GM23338 (cell line): ENCODE measurements at regions not wholly inside any gene's neighbourhood (a gene's known extent, or its start where the extent isn't known, plus 50 kb on each side); places are given as distances from the start of the nearest gene placed in this dataset.

Experiments
- ATAC-seq: fragments of 200-7000 bp; cut with Tn5 transposase; 3 replicates; pipeline ENCODE4 v1.9.1; 2020
- DNase-seq: peaks from one replicate; pipeline ENCODE4 v3.0.0-alpha.2; 2015; ENCODE audit warnings: low spot score
- H2AFZ ChIP-seq: fragments of 200-600 bp; sonication (generic); 2 replicates; pipeline ENCODE4 v1.8.0; 2016; ENCODE audit warnings: antibody characterized with exemption, mild to moderate bottlenecking, moderate library complexity
- H3F3A ChIP-seq: fragments of 200-600 bp; sonication (generic); replicated peaks from 2 replicates; pipeline ENCODE4 v1.8.0; 2017; ENCODE audit warnings: antibody characterized with exemption, mixed run types, low read depth
- H3K27ac ChIP-seq: fragments of 200-600 bp; sonication (generic); 2 replicates; pipeline ENCODE4 v1.6.1; 2016; ENCODE audit warnings: low read depth
- H3K27me3 ChIP-seq: fragments of 200-600 bp; sonication (generic); 2 replicates; pipeline ENCODE4 v1.8.0; 2016; ENCODE audit warnings: mild to moderate bottlenecking, mixed run types, moderate library complexity; ENCODE audit not compliant: insufficient read depth
- H3K36me3 ChIP-seq: fragments of 200-600 bp; sonication (generic); 2 replicates; pipeline ENCODE4 v1.8.0; 2016; ENCODE audit warnings: mild to moderate bottlenecking; ENCODE audit not compliant: insufficient read depth
- H3K4me1 ChIP-seq: fragments of 200-600 bp; sonication (generic); 2 replicates; pipeline ENCODE4 v1.8.0; 2016; ENCODE audit warnings: mild to moderate bottlenecking, moderate library complexity; ENCODE audit not compliant: insufficient read depth
- H3K4me2 ChIP-seq: fragments of 200-600 bp; sonication (generic); 2 replicates; pipeline ENCODE4 v1.7.1; 2017; ENCODE audit warnings: mixed run types
- H3K4me3 ChIP-seq: fragments of 200-600 bp; sonication (generic); 2 replicates; pipeline ENCODE4 v1.6.1; 2016; ENCODE audit warnings: mixed run types
- H3K79me2 ChIP-seq: fragments of 200-600 bp; sonication (generic); replicated peaks from 2 replicates; pipeline ENCODE4 v1.8.0; 2017; ENCODE audit warnings: mild to moderate bottlenecking; ENCODE audit not compliant: insufficient read depth
- H3K9me2 ChIP-seq: fragments of 200-600 bp; sonication (generic); 2 replicates; pipeline ENCODE4 v1.8.0; 2017; ENCODE audit not compliant: insufficient read depth
- H4K20me1 ChIP-seq: fragments of 200-600 bp; sonication (generic); replicated peaks from 2 replicates; pipeline ENCODE4 v1.8.0; 2017; ENCODE audit warnings: mild to moderate bottlenecking; ENCODE audit not compliant: insufficient read depth
- H3K27ac Mint-ChIP-seq: 2 replicates; pipeline ENCODE4 v1.8.0; 2020; ENCODE audit warnings: inconsistent platforms, mild to moderate bottlenecking, moderate library complexity, mixed read lengths
- H3K27me3 Mint-ChIP-seq: 3 replicates; pipeline ENCODE4 v1.8.0; 2022; ENCODE audit warnings: low read depth, mild to moderate bottlenecking, moderate library complexity, mixed read lengths, inconsistent platforms; ENCODE audit not compliant: insufficient read depth, poor library complexity
- H3K36me3 Mint-ChIP-seq: 3 replicates; pipeline ENCODE4 v1.8.0; 2021; ENCODE audit warnings: low read depth, mild to moderate bottlenecking, inconsistent platforms, moderate library complexity, mixed read lengths
- H3K4me1 Mint-ChIP-seq: 3 replicates; pipeline ENCODE4 v1.8.0; 2020; ENCODE audit warnings: mild to moderate bottlenecking, inconsistent platforms, mixed read lengths
- H3K4me3 Mint-ChIP-seq: 3 replicates; pipeline ENCODE4 v1.8.0; 2021; ENCODE audit warnings: moderate library complexity, mild to moderate bottlenecking, inconsistent platforms, mixed read lengths
- H3K9me3 Mint-ChIP-seq: 3 replicates; pipeline ENCODE4 v1.8.0; 2020; ENCODE audit warnings: moderate library complexity, mild to moderate bottlenecking, inconsistent platforms, mixed read lengths
- CREB1 ChIP-seq: fragments of 250-450 bp; sonication (Bioruptor Pico); IDR thresholded peaks from 2 replicates; pipeline ENCODE4 v1.5.0; 2020; ENCODE audit warnings: low read depth, mild to moderate bottlenecking, moderate library complexity
- EZH2 ChIP-seq: fragments of 200-600 bp; sonication (generic); IDR thresholded peaks from one replicate; pipeline ENCODE4 v1.8.0; 2017; ENCODE audit warnings: antibody characterized with exemption, mild to moderate bottlenecking, low read depth; ENCODE audit not compliant: unreplicated experiment
- EZH2phosphoT487 ChIP-seq: fragments of 200-600 bp; sonication (generic); IDR thresholded peaks from one replicate; pipeline ENCODE4 v1.8.1; 2018; ENCODE audit warnings: antibody characterized with exemption; ENCODE audit not compliant: unreplicated experiment
- JUNB ChIP-seq: IDR thresholded peaks from one replicate; pipeline ENCODE4 v1.6.1; 2016; ENCODE audit warnings: antibody characterized with exemption; ENCODE audit not compliant: unreplicated experiment
- NANOG ChIP-seq: IDR thresholded peaks from 2 replicates; pipeline ENCODE4 v1.6.1; 2016; ENCODE audit warnings: antibody characterized with exemption, borderline replicate concordance
- POLR2AphosphoS5 ChIP-seq: IDR thresholded peaks from 2 replicates; pipeline ENCODE4 v1.6.1; 2016; ENCODE audit warnings: antibody characterized with exemption, low read depth
- STAT1 ChIP-seq: IDR thresholded peaks from one replicate; pipeline ENCODE4 v1.6.1; 2016; ENCODE audit warnings: antibody characterized with exemption; ENCODE audit not compliant: unreplicated experiment
- ZNF114 ChIP-seq: fragments of 250-450 bp; sonication (Bioruptor Pico); IDR thresholded peaks from 2 replicates; pipeline ENCODE4 v1.5.0; 2020; ENCODE audit warnings: mild to moderate bottlenecking, moderate library complexity
- ZNF331 ChIP-seq: fragments of 250-450 bp; sonication (Bioruptor Pico); IDR thresholded peaks from 2 replicates; pipeline ENCODE4 v1.5.0; 2020; ENCODE audit warnings: low read depth, mild to moderate bottlenecking, moderate library complexity
- TF ChIP-seq, protein P1 (sequence below): fragments of 250-450 bp; sonication (Bioruptor Pico); IDR thresholded peaks from 2 replicates; pipeline ENCODE4 v1.5.0; 2020; ENCODE audit warnings: mild to moderate bottlenecking, moderate library complexity
- TF ChIP-seq, protein P2 (sequence below): IDR thresholded peaks from 2 replicates; pipeline ENCODE4 v1.6.1; 2016; ENCODE audit warnings: antibody characterized with exemption

DNA sequence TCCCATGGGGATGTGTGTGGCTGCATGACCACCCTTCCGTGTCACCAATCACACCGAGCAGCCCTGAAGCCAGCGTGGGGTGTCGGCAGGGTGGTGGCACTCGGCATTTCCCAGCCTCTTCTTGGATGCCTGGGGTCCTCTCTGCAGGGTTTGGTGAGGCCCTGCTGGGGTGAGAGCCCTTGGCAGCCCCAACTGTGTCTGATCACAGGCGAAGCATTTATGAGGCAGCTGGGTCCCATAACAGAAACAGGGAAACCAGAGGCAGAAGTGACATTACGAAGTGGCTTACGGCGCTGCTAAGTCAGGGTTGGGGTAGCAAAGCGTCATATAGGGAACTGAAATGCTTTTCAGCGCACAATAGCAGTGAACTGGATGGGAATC, 92.3 kb upstream of the SEPTIN5 start:
- Histone ChIP-seq H3K4me1 (peaks cover 15% of the 10 kb centered on the region), H4K20me1 (no peaks in the 10 kb centered on the region), H3K36me3 (no peaks in the 10 kb centered on the region), H3F3A (peaks cover 6% of the 10 kb centered on the region), H3K27ac (0 out of 2 replicates have a peak overlapping the region, but pooled peaks have one; percentile 85), H3K27me3 (no peaks in the 10 kb centered on the region), H2AFZ (peak overlapping the region; percentile 57), H3K9me2 (no peaks in the 10 kb centered on the region), H3K4me2 (no peak overlapping the region), H3K79me2 (no peaks in the 10 kb centered on the region), H3K4me3 (no peak overlapping the region)
- peaks cover 13% of the 10 kb centered on the region for H3K27me3 Mint-ChIP-seq
- H3K9me3 Mint-ChIP-seq = no peaks in the 10 kb centered on the region
- no peaks in the 10 kb centered on the region for H3K36me3 Mint-ChIP-seq
- no peak for ATAC-seq
- TF ChIP-seq EZH2 (no peak), NANOG (no peak), EZH2phosphoT487 (no peak)
- peaks cover 53% of the 10 kb centered on the region for H3K4me1 Mint-ChIP-seq
- H3K4me3 Mint-ChIP-seq = no peak overlapping the region
- no peak for DNase-seq
- peak overlapping the region; percentile 85 for H3K27ac Mint-ChIP-seq

DNA sequence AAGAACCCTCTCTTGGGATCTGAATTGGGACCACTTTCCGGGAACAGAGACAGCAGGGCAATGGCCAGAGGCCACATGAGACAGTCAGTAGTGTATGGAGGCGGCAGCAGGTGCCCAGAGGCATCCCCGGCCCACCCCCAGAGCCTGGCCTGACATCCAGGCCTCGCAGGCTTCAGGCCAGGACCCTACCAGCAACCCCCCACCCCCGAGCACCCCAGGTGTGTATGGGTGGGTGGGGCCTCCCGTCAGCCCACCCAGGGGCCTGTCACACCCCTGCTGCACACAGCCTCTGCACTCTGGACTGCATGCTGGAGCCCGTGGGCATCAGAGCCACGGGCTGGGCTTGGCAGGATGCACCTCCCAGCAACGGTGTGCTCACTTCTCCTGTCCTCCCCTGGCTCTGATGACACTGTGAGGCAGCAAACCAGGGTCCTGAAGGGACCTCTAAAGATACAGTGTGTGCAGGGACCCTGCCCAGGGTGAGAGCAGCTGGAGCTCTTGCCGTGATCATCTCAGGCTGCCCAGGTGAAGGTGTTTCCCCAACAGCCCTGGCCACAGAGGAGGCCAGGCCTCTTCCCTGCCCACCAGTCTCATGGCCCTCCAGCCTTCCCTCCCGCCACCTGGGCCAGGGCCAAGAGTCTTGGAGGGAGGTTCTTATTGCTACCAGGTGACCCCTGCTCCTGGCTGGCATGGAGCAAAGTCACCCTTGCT, 88.8 kb upstream of the SEPTIN5 start:
- peaks cover 13% of the 10 kb centered on the region for H3K27me3 Mint-ChIP-seq
- Histone ChIP-seq H3K4me1 (peaks cover 15% of the 10 kb centered on the region), H3K36me3 (no peaks in the 10 kb centered on the region), H3K4me3 (no peak overlapping the region), H3F3A (no peaks in the 10 kb centered on the region), H3K4me2 (no peak overlapping the region), H3K79me2 (no peaks in the 10 kb centered on the region), H3K27me3 (no peaks in the 10 kb centered on the region), H3K27ac (no peak overlapping the region), H2AFZ (no peak overlapping the region), H3K9me2 (no peaks in the 10 kb centered on the region), H4K20me1 (no peaks in the 10 kb centered on the region)
- no peak for TF ChIP-seq POLR2AphosphoS5
- TF ChIP-seq ZNF331 (CRISPR knock-in tag) = no peak
- no peak for TF ChIP-seq NANOG
- TF ChIP-seq, protein P1, sequence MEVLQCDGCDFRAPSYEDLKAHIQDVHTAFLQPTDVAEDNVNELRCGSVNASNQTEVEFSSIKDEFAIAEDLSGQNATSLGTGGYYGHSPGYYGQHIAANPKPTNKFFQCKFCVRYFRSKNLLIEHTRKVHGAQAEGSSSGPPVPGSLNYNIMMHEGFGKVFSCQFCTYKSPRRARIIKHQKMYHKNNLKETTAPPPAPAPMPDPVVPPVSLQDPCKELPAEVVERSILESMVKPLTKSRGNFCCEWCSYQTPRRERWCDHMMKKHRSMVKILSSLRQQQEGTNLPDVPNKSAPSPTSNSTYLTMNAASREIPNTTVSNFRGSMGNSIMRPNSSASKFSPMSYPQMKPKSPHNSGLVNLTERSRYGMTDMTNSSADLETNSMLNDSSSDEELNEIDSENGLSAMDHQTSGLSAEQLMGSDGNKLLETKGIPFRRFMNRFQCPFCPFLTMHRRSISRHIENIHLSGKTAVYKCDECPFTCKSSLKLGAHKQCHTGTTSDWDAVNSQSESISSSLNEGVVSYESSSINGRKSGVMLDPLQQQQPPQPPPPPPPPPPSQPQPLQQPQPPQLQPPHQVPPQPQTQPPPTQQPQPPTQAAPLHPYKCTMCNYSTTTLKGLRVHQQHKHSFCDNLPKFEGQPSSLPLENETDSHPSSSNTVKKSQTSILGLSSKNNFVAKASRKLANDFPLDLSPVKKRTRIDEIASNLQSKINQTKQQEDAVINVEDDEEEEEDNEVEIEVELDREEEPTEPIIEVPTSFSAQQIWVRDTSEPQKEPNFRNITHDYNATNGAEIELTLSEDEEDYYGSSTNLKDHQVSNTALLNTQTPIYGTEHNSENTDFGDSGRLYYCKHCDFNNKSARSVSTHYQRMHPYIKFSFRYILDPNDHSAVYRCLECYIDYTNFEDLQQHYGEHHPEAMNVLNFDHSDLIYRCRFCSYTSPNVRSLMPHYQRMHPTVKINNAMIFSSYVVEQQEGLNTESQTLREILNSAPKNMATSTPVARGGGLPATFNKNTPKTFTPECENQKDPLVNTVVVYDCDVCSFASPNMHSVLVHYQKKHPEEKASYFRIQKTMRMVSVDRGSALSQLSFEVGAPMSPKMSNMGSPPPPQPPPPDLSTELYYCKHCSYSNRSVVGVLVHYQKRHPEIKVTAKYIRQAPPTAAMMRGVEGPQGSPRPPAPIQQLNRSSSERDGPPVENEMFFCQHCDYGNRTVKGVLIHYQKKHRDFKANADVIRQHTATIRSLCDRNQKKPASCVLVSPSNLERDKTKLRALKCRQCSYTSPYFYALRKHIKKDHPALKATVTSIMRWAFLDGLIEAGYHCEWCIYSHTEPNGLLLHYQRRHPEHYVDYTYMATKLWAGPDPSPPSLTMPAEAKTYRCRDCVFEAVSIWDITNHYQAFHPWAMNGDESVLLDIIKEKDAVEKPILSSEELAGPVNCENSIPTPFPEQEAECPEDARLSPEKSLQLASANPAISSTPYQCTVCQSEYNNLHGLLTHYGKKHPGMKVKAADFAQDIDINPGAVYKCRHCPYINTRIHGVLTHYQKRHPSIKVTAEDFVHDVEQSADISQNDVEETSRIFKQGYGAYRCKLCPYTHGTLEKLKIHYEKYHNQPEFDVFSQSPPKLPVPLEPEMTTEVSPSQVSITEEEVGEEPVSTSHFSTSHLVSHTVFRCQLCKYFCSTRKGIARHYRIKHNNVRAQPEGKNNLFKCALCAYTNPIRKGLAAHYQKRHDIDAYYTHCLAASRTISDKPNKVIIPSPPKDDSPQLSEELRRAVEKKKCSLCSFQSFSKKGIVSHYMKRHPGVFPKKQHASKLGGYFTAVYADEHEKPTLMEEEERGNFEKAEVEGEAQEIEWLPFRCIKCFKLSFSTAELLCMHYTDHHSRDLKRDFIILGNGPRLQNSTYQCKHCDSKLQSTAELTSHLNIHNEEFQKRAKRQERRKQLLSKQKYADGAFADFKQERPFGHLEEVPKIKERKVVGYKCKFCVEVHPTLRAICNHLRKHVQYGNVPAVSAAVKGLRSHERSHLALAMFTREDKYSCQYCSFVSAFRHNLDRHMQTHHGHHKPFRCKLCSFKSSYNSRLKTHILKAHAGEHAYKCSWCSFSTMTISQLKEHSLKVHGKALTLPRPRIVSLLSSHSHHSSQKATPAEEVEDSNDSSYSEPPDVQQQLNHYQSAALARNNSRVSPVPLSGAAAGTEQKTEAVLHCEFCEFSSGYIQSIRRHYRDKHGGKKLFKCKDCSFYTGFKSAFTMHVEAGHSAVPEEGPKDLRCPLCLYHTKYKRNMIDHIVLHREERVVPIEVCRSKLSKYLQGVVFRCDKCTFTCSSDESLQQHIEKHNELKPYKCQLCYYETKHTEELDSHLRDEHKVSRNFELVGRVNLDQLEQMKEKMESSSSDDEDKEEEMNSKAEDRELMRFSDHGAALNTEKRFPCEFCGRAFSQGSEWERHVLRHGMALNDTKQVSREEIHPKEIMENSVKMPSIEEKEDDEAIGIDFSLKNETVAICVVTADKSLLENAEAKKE = no peak
- TF ChIP-seq, protein P2, sequence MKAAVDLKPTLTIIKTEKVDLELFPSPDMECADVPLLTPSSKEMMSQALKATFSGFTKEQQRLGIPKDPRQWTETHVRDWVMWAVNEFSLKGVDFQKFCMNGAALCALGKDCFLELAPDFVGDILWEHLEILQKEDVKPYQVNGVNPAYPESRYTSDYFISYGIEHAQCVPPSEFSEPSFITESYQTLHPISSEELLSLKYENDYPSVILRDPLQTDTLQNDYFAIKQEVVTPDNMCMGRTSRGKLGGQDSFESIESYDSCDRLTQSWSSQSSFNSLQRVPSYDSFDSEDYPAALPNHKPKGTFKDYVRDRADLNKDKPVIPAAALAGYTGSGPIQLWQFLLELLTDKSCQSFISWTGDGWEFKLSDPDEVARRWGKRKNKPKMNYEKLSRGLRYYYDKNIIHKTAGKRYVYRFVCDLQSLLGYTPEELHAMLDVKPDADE = no peak
- TF ChIP-seq CREB1 (CRISPR knock-in tag) = no peak
- TF ChIP-seq STAT1 = no peak
- TF ChIP-seq EZH2 = no peak
- TF ChIP-seq JUNB = no peak
- TF ChIP-seq ZNF114 = no peak
- H3K36me3 Mint-ChIP-seq = no peaks in the 10 kb centered on the region; the same call in 2 of the 3 replicates
- no peak overlapping the region for H3K27ac Mint-ChIP-seq
- H3K4me1 Mint-ChIP-seq = peaks cover 39% of the 10 kb centered on the region
- no peaks in the 10 kb centered on the region; the same call in 2 of the 3 replicates for H3K9me3 Mint-ChIP-seq
- DNase-seq (no peak), ATAC-seq (no peak)
- no peak overlapping the region for H3K4me3 Mint-ChIP-seq
